ENCODE measurements at regions not wholly inside any gene's neighbourhood (a gene's known extent, or its start where the extent isn't known, plus 50 kb on each side); places are given as distances from the start of the nearest gene placed in this dataset.

- Histone ChIP-seq H3K36me3 (no peaks in the 10 kb centered on the region), H3K9me3 (no peaks in the 10 kb centered on the region), H3K4me3 (no peak overlapping the region), H3K27ac (no peak overlapping the region), H3K4me1 (no peaks in the 10 kb centered on the region), H3K27me3 (no peaks in the 10 kb centered on the region)
- no peak for DNase-seq (ENCODE audit: low spot score)
- TF ChIP-seq, protein P1, sequence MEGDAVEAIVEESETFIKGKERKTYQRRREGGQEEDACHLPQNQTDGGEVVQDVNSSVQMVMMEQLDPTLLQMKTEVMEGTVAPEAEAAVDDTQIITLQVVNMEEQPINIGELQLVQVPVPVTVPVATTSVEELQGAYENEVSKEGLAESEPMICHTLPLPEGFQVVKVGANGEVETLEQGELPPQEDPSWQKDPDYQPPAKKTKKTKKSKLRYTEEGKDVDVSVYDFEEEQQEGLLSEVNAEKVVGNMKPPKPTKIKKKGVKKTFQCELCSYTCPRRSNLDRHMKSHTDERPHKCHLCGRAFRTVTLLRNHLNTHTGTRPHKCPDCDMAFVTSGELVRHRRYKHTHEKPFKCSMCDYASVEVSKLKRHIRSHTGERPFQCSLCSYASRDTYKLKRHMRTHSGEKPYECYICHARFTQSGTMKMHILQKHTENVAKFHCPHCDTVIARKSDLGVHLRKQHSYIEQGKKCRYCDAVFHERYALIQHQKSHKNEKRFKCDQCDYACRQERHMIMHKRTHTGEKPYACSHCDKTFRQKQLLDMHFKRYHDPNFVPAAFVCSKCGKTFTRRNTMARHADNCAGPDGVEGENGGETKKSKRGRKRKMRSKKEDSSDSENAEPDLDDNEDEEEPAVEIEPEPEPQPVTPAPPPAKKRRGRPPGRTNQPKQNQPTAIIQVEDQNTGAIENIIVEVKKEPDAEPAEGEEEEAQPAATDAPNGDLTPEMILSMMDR (IDR thresholded peaks at IDR 0.05) = no peak
Observed at GRCh38 chr11:113553915-113554314, 78.7 kb upstream of the DRD2 start.

- H3K4me1 ChIP-seq = no peaks in the 10 kb centered on the region
- no peaks in the 10 kb centered on the region for H3K9me3 ChIP-seq
- TF ChIP-seq, protein P1 (IDR thresholded peaks at IDR 0.05) = no peak
- no peaks in the 10 kb centered on the region for H3K36me3 ChIP-seq
- DNase-seq (ENCODE audit: low spot score) = no peak
- H3K27ac ChIP-seq = no peak overlapping the region
- H3K4me3 ChIP-seq = no peak overlapping the region
- no peaks in the 10 kb centered on the region for H3K27me3 ChIP-seq
Observed at GRCh38 chr11:113553235-113553634, 78.0 kb upstream of the DRD2 start.

DNA sequence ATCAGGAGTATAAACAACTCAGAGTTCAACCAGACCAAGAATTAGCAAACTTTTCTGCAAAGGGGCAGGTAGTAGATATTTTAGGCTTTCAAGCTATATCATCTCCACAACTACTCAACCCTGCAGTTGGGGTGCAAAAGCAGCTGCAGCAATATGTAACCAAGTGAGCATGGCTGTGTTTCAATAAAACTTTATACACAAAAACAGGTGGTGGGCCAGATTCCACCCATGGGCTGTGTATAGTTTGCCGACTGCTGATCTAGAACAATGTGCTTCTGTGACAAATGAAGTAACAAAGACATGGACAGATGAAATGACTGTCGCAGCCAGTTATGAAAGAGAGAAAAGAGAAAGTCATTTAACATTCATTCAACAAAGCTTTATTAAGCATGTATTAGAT is 77.1 kb upstream of the DRD2 start:
- H3K9me3 ChIP-seq = no peaks in the 10 kb centered on the region
- no peaks in the 10 kb centered on the region for H3K36me3 ChIP-seq
- TF ChIP-seq, protein P1 (IDR thresholded peaks at IDR 0.05) = no peak
- DNase-seq (ENCODE audit: low spot score) = no peak
- no peaks in the 10 kb centered on the region for H3K27me3 ChIP-seq
- H3K4me3 ChIP-seq = no peak overlapping the region
- no peaks in the 10 kb centered on the region for H3K4me1 ChIP-seq
- H3K27ac ChIP-seq = no peak overlapping the region

DNA sequence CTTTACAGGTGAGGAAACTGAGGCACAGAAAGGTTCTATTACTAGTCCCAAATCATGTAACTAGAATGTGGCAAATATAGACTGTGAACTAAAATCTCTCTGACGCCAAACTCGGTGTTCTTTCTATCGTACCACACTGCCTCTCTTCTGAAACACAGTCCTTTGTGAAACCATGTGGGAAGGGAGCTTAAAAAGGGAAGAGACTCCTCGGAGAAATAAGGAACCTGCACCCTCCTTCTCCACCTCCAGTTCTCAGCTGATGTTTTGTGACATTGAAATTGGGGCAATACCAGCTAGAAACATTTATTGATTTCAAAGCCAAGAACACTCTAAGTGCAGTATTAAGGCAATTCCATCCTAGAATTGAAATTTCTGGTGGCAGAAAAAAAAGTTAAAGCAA is 76.4 kb upstream of the DRD2 start:
- no peaks in the 10 kb centered on the region for H3K9me3 ChIP-seq
- H3K36me3 ChIP-seq = no peaks in the 10 kb centered on the region
- H3K27ac ChIP-seq = no peak overlapping the region
- TF ChIP-seq, protein P1 (IDR thresholded peaks at IDR 0.05) = no peak
- H3K4me3 ChIP-seq = no peak overlapping the region
- no peaks in the 10 kb centered on the region for H3K27me3 ChIP-seq
- H3K4me1 ChIP-seq = no peaks in the 10 kb centered on the region
- DNase-seq (ENCODE audit: low spot score) = no peak

GRCh38 chr11:113549611-113550578 is 74.7 kb upstream of the DRD2 start:
- no peaks in the 10 kb centered on the region for H3K9me3 ChIP-seq
- H3K27ac ChIP-seq = no peak overlapping the region
- no peaks in the 10 kb centered on the region for H3K27me3 ChIP-seq
- H3K4me3 ChIP-seq = no peak overlapping the region
- H3K36me3 ChIP-seq = no peaks in the 10 kb centered on the region
- TF ChIP-seq, protein P1 (IDR thresholded peaks at IDR 0.05) = no peak
- DNase-seq (ENCODE audit: low spot score) = no peak
- no peaks in the 10 kb centered on the region for H3K4me1 ChIP-seq

Data from right atrium auricular region (tissue), 2 donors.